OCI-LY7 (cell line): ENCODE measurements at regions not wholly inside any gene's neighbourhood (a gene's known extent, or its start where the extent isn't known, plus 50 kb on each side); places are given as distances from the start of the nearest gene placed in this dataset.

Source experiments
- CTCF ChIP-seq: fragments of 200-600 bp; sonication (generic); conservative IDR thresholded peaks from 2 replicates; pipeline ENCODE4 v1.5.1; 2014; ENCODE audit warnings: mild to moderate bottlenecking, antibody characterized with exemption, low read length, moderate library complexity, mixed read lengths
- EZH2phosphoT487 ChIP-seq: fragments of 200-600 bp; sonication (generic); IDR thresholded peaks from 2 replicates; pipeline ENCODE4 v1.6.1; 2018; ENCODE audit warnings: low read depth, borderline replicate concordance, mild to moderate bottlenecking, mixed run types, antibody characterized with exemption, low read length, moderate library complexity, mixed read lengths

- TF ChIP-seq CTCF (no peak), EZH2phosphoT487 (no peak)
Measured at GRCh38 chr14:98904677-98905076, 367.3 kb downstream of the BCL11B start.
